ENCODE measurements at regions not wholly inside any gene's neighbourhood (a gene's known extent, or its start where the extent isn't known, plus 50 kb on each side); places are given as distances from the start of the nearest gene placed in this dataset.
A peak's percentile ranks its signal among the peaks of the same experiment; 100 is the strongest.

GRCh38 chr5:148913985-148914431 lies 87.6 kb downstream of the ADRB2 start:
- no peak for DNase-seq

GRCh38 chr5:148915224-148915817 lies 88.9 kb downstream of the ADRB2 start:
- DNase-seq, result no peak

- no peak for DNase-seq
Measured at GRCh38 chr5:148920646-148921288, 94.4 kb downstream of the ADRB2 start.

- no peak for DNase-seq
Measured at GRCh38 chr5:148921350-148921749, 94.9 kb downstream of the ADRB2 start.

- peak; percentile 9 for DNase-seq
Measured at GRCh38 chr5:148922606-148923005, 96.2 kb downstream of the ADRB2 start.

GRCh38 chr5:148923023-148923422 lies 96.6 kb downstream of the ADRB2 start:
- no peak for DNase-seq

GRCh38 chr5:148924817-148925216 lies 98.4 kb downstream of the ADRB2 start:
- DNase-seq, result no peak

GRCh38 chr5:148926207-148926606 lies 99.8 kb downstream of the ADRB2 start:
- DNase-seq, result no peak

- DNase-seq, result no peak
Measured at GRCh38 chr5:148927307-148927946, 101.0 kb downstream of the ADRB2 start.

GRCh38 chr5:148928141-148928540 lies 101.7 kb downstream of the ADRB2 start:
- no peak for DNase-seq

GRCh38 chr5:148931453-148932057 lies 105.1 kb downstream of the ADRB2 start:
- no peak for DNase-seq

GRCh38 chr5:148932355-148932935 lies 106.0 kb downstream of the ADRB2 start:
- no peak for DNase-seq

GRCh38 chr5:148933903-148934432 lies 107.6 kb downstream of the ADRB2 start:
- no peak for DNase-seq

- no peak for DNase-seq
Measured at GRCh38 chr5:148934895-148935400, 108.5 kb downstream of the ADRB2 start.

- no peak for DNase-seq
Measured at GRCh38 chr5:148937239-148937638, 110.8 kb downstream of the ADRB2 start.

- DNase-seq, result no peak
Measured at GRCh38 chr5:148937830-148938521, 111.6 kb downstream of the ADRB2 start.

GRCh38 chr5:148938522-148938882 lies 112.1 kb downstream of the ADRB2 start:
- DNase-seq, result no peak

GRCh38 chr5:148939676-148940075 lies 113.3 kb downstream of the ADRB2 start:
- DNase-seq, result no peak

- DNase-seq, result no peak
Measured at GRCh38 chr5:148941810-148942209, 115.4 kb downstream of the ADRB2 start.

- no peak for DNase-seq
Measured at GRCh38 chr5:148949841-148950470, 112.9 kb downstream of the SH3TC2 start.

GRCh38 chr5:148950471-148950863 lies 112.4 kb downstream of the SH3TC2 start:
- no peak for DNase-seq

- DNase-seq, result no peak
Measured at GRCh38 chr5:148950892-148951291, 112.0 kb downstream of the SH3TC2 start.

All from activated naive CD4-positive, alpha-beta T cell treated with Interleukin-2 at 50 U/mL for 16 hours (primary cell).